IMR-90 (cell line): ENCODE measurements at regions not wholly inside any gene's neighbourhood (a gene's known extent, or its start where the extent isn't known, plus 50 kb on each side); places are given as distances from the start of the nearest gene placed in this dataset.

Experiments
- ATAC-seq: fragments of 200-7000 bp; cut with Tn5 transposase; 2 replicates; pipeline ENCODE4 v1.9.1; 2020; ENCODE audit warnings: low read depth, mild to moderate bottlenecking, moderate library complexity
- BruUV-seq: library from RNA; stranded (reverse); fragments of 400-500 nt; replicated peaks from 2 replicates; lab custom pipeline; 2021; lab: Mats Ljungman, UMichigan
- CTCF ChIA-PET: fragments of 300-600 bp; formaldehyde crosslinking; extraction: SDS; loops from one replicate; lab custom pipeline; 2021; ENCODE audit warnings: antibody characterized with exemption; lab: Yijun Ruan, JAX
- POLR2A ChIA-PET: fragments of 300-600 bp; sonication (Branson Sonifier 250); formaldehyde crosslinking; loops from one replicate; lab custom pipeline; 2022; ENCODE audit warnings: antibody characterized with exemption; ENCODE audit not compliant: unreplicated experiment; lab: Charles Lee
- DNase-seq: peaks from one replicate; pipeline ENCODE4 v3.0.0; 2013
- H2AFZ ChIP-seq: replicated peaks from 2 replicates; pipeline ENCODE3; 2013; ENCODE audit warnings: low read length, mild to moderate bottlenecking; ENCODE audit not compliant: poor library complexity
- H2AK5ac ChIP-seq: 2 replicates; pipeline ENCODE4 v1.6.1; 2013; ENCODE audit warnings: low read depth, low read length, inconsistent platforms
- H2AK9ac ChIP-seq: replicated peaks from 2 replicates; pipeline ENCODE3; 2013; ENCODE audit warnings: mild to moderate bottlenecking, low read depth, low read length, moderate library complexity; ENCODE audit not compliant: poor library complexity
- H2BK120ac ChIP-seq: 2 replicates; pipeline ENCODE4 v1.6.1; 2013; ENCODE audit warnings: low read depth, low read length, inconsistent platforms
- H2BK15ac ChIP-seq: 3 replicates; pipeline ENCODE4 v1.6.1; 2013; ENCODE audit warnings: low read depth, low read length, inconsistent platforms
- H2BK20ac ChIP-seq: 2 replicates; pipeline ENCODE4 v1.6.1; 2013; ENCODE audit warnings: low read depth, mild to moderate bottlenecking, inconsistent platforms, low read length, moderate library complexity
- H2BK5ac ChIP-seq: 2 replicates; pipeline ENCODE4 v1.6.1; 2013; ENCODE audit warnings: mild to moderate bottlenecking, low read depth, low read length, inconsistent platforms; ENCODE audit not compliant: poor library complexity, severe bottlenecking
- H3K14ac ChIP-seq: replicated peaks from 2 replicates; pipeline ENCODE4 v1.6.1; 2013; ENCODE audit warnings: low read depth, low read length, inconsistent platforms
- H3K18ac ChIP-seq: 2 replicates; pipeline ENCODE4 v1.6.1; 2013; ENCODE audit warnings: low read depth, low read length, control low read depth
- H3K23ac ChIP-seq: 2 replicates; pipeline ENCODE4 v1.6.1; 2013; ENCODE audit warnings: low read depth, low read length, inconsistent platforms
- H3K27ac ChIP-seq: 2 replicates; pipeline ENCODE4 v1.5.1; 2013; ENCODE audit warnings: mild to moderate bottlenecking, control low read depth, low read length; ENCODE audit not compliant: insufficient read depth
- H3K27me3 ChIP-seq: 2 replicates; pipeline ENCODE4 v1.6.1; 2013; ENCODE audit warnings: low read length; ENCODE audit not compliant: control insufficient read depth, insufficient read depth
- H3K36me3 ChIP-seq: 2 replicates; pipeline ENCODE4 v1.6.1; 2013; ENCODE audit warnings: low read length, mixed read lengths; ENCODE audit not compliant: control insufficient read depth, insufficient read depth
- H3K4ac ChIP-seq: 2 replicates; pipeline ENCODE4 v1.6.1; 2013; ENCODE audit warnings: low read depth, low read length, inconsistent platforms
- H3K4me1 ChIP-seq: 2 replicates; pipeline ENCODE4 v1.6.1; 2013; ENCODE audit warnings: low read length, mixed read lengths; ENCODE audit not compliant: control insufficient read depth, insufficient read depth
- H3K4me2 ChIP-seq: 2 replicates; pipeline ENCODE4 v1.6.1; 2013; ENCODE audit warnings: low read depth, mild to moderate bottlenecking, control low read depth, low read length, moderate library complexity
- H3K4me3 ChIP-seq: 2 replicates; pipeline ENCODE4 v1.5.1; 2013; ENCODE audit warnings: low read depth, mild to moderate bottlenecking, control low read depth, low read length, moderate library complexity; ENCODE audit not compliant: insufficient read depth
- H3K56ac ChIP-seq: 2 replicates; pipeline ENCODE4 v1.6.1; 2013; ENCODE audit warnings: low read length, inconsistent platforms; ENCODE audit not compliant: insufficient read depth; ENCODE audit errors: extremely low read depth
- H3K79me1 ChIP-seq, 2 experiments: 2 replicates each; pipeline ENCODE4 v1.6.1; 2013; ENCODE audit warnings: low read length in 2 of 2, inconsistent platforms in 1 of 2, low read depth in 1 of 2
- H3K9ac ChIP-seq: 2 replicates; pipeline ENCODE4 v1.6.1; 2013; ENCODE audit warnings: low read depth, low read length, control low read depth
- H3K9me1 ChIP-seq: 2 replicates; pipeline ENCODE4 v1.6.1; 2013; ENCODE audit warnings: low read length, inconsistent platforms; ENCODE audit not compliant: insufficient read depth
- H3K9me3 ChIP-seq: 2 replicates; pipeline ENCODE4 v1.6.1; 2013; ENCODE audit warnings: low read length; ENCODE audit not compliant: control insufficient read depth, insufficient read depth
- H4K20me1 ChIP-seq: 2 replicates; pipeline ENCODE4 v1.6.1; 2013; ENCODE audit warnings: low read length, inconsistent platforms; ENCODE audit not compliant: insufficient read depth
- H4K5ac ChIP-seq: 2 replicates; pipeline ENCODE4 v1.6.1; 2013; ENCODE audit warnings: mild to moderate bottlenecking, low read depth, low read length, control low read depth
- H4K8ac ChIP-seq, 2 experiments: 2 replicates each; pipeline ENCODE4 v1.6.1; 2013; ENCODE audit warnings: low read depth in 2 of 2, low read length in 2 of 2, control low read depth in 1 of 2, inconsistent platforms in 1 of 2
- H4K91ac ChIP-seq: 2 replicates; pipeline ENCODE4 v1.6.1; 2013; ENCODE audit warnings: low read depth, low read length, inconsistent platforms; ENCODE audit not compliant: insufficient read depth
- CTCF ChIP-seq: conservative IDR thresholded peaks from 2 replicates; pipeline ENCODE4 v1.5.1; 2012; ENCODE audit warnings: mild to moderate bottlenecking, low read depth, low read length, improper control_type of control experiment
- MAFK ChIP-seq: IDR thresholded peaks from 2 replicates; pipeline ENCODE4 v1.6.1; 2012; ENCODE audit warnings: low read depth, low read length, improper control_type of control experiment
- MAZ ChIP-seq: IDR thresholded peaks from 2 replicates; pipeline ENCODE4 v1.6.1; 2012; ENCODE audit warnings: low read depth, mild to moderate bottlenecking, low read length, improper control_type of control experiment, moderate library complexity, borderline replicate concordance
- MXI1 ChIP-seq: IDR thresholded peaks from 2 replicates; pipeline ENCODE4 v1.6.1; 2012; ENCODE audit warnings: low read depth, mild to moderate bottlenecking, low read length, moderate library complexity, borderline replicate concordance
- POLR2A ChIP-seq: IDR thresholded peaks from 2 replicates; pipeline ENCODE4 v1.6.1; 2012; ENCODE audit warnings: mild to moderate bottlenecking, low read depth, low read length
- RCOR1 ChIP-seq: IDR thresholded peaks from 2 replicates; pipeline ENCODE4 v1.6.1; 2012; ENCODE audit warnings: mild to moderate bottlenecking, low read length, improper control_type of control experiment; ENCODE audit not compliant: insufficient replicate concordance
- RFX5 ChIP-seq: IDR thresholded peaks from 2 replicates; pipeline ENCODE4 v1.8.0; 2012; ENCODE audit warnings: low read depth, mild to moderate bottlenecking, low read length, moderate library complexity
- SMC3 ChIP-seq: fragments of 150-350 bp; IDR thresholded peaks from 2 replicates; pipeline ENCODE4 v1.6.1; 2016; ENCODE audit warnings: low read depth, mild to moderate bottlenecking, antibody characterized with exemption, low read length, moderate library complexity
- USF2 ChIP-seq: fragments of 150-350 bp; IDR thresholded peaks from 2 replicates; pipeline ENCODE4 v1.6.1; 2017; ENCODE audit warnings: mild to moderate bottlenecking, antibody characterized with exemption, low read length, low read depth
- WGBS, 2 experiments: methylation state at CpG; one replicate each; pipeline versions ENCODE4 v1.1.5 to v1.1.7; 2013; ENCODE audit warnings: missing lambda C conversion rate in 2 of 2; ENCODE audit not compliant: insufficient read length in 1 of 2; ENCODE audit errors: extremely low coverage in 2 of 2; 5-methylcytosine and 5-hydroxymethylcytosine counted together
- dilution Hi-C: fragments of 300-500 bp; cut with HindIII; formaldehyde crosslinking; loops from one replicate; pipeline ENCODE4 v1.14.3; 2018; ENCODE audit warnings: low sequenced_read_pairs; ENCODE audit not compliant: unreplicated experiment
- in situ Hi-C: fragments of 300-500 bp; cut with MboI; formaldehyde crosslinking; loops from 3 replicates; pipeline ENCODE4 v1.14.3; 2019; ENCODE audit warnings: low sequenced_read_pairs, inconsistent platforms, mixed read lengths
- intact Hi-C: fragments of 100-400 bp; cut with micrococcal nuclease; formaldehyde crosslinking; loops from 2 replicates; pipeline ENCODE4 v1.10.0; 2022

GRCh38 chr17:73861543-73861942 is 217.3 kb upstream of the SDK2 start:
- dilution Hi-C loops = no loop called here

More at GRCh38 chr17:73861543-73861942, 217.3 kb upstream of the SDK2 start:
- H4K20me1 ChIP-seq = no peaks in the 10 kb centered on the region
- H3K56ac ChIP-seq = no peak overlapping the region
- H3K9ac ChIP-seq = no peak overlapping the region
- H4K91ac ChIP-seq = no peak overlapping the region
- intact Hi-C loops (no loop called here), in situ Hi-C loops (no loop called here)
- DNase-seq (no peak), ATAC-seq (no peak)
- H2AK5ac ChIP-seq = no peak overlapping the region
- H2BK120ac ChIP-seq = no peak overlapping the region
- peaks cover 32% of the 10 kb centered on the region for H3K9me3 ChIP-seq
- no peak overlapping the region for H3K27ac ChIP-seq
- H2AK9ac ChIP-seq = no peak overlapping the region
- no peaks in the 10 kb centered on the region for H3K79me1 ChIP-seq
- H3K14ac ChIP-seq = no peak overlapping the region
- no TSS peak for BruUV-seq
- no peak overlapping the region for H3K4ac ChIP-seq
- H3K36me3 ChIP-seq = no peaks in the 10 kb centered on the region
- no peaks in the 10 kb centered on the region for H3K4me1 ChIP-seq
- no peak overlapping the region for H2BK5ac ChIP-seq
- ChIA-PET POLR2A (no interaction called here), CTCF (no interaction called here)
- H2BK20ac ChIP-seq = no peak overlapping the region
- no peak overlapping the region for H3K4me2 ChIP-seq
- H2AFZ ChIP-seq = no peak overlapping the region
- no peak overlapping the region for H3K23ac ChIP-seq
- no peak overlapping the region for H4K5ac ChIP-seq
- H4K8ac ChIP-seq = no peak overlapping the region
- H2BK15ac ChIP-seq = no peak overlapping the region
- WGBS, 2 experiments = no CpG with 5 or more reads among the region's 3 CpGs
- no peaks in the 10 kb centered on the region for H3K9me1 ChIP-seq
- TF ChIP-seq MAFK (no peak), RCOR1 (no peak), SMC3 (no peak), POLR2A (no peak), USF2 (no peak), RFX5 (no peak), CTCF (no peak), MXI1 (no peak), MAZ (no peak)
- H3K18ac ChIP-seq = no peak overlapping the region
- no peaks in the 10 kb centered on the region for H3K27me3 ChIP-seq
- no peak overlapping the region for H3K4me3 ChIP-seq
